ENCODE measurements at regions not wholly inside any gene's neighbourhood (a gene's known extent, or its start where the extent isn't known, plus 50 kb on each side); places are given as distances from the start of the nearest gene placed in this dataset.

DNA sequence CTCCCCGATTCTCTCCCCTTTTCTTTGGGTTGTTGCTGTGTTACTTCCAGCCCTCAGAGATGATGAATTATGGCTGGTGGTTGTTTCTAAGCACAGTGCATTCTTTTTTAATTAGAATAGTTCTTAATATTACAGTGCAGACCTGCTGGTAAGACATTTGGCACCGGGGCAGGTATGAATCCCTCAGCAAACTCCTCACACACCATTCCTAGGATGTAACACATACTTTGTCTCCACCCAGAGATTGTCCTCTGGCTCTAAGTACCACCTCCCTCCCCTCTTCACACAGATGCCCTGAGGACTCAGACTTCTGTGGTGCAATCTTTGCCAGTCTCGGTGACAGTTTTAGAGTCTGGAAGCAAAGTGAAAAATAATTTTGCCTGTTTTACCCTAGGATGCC lies 143.1 kb downstream of the HLX start:
- no peak for DNase-seq (ENCODE audit: low read depth, low spot score)
- TF ChIP-seq, protein P1, sequence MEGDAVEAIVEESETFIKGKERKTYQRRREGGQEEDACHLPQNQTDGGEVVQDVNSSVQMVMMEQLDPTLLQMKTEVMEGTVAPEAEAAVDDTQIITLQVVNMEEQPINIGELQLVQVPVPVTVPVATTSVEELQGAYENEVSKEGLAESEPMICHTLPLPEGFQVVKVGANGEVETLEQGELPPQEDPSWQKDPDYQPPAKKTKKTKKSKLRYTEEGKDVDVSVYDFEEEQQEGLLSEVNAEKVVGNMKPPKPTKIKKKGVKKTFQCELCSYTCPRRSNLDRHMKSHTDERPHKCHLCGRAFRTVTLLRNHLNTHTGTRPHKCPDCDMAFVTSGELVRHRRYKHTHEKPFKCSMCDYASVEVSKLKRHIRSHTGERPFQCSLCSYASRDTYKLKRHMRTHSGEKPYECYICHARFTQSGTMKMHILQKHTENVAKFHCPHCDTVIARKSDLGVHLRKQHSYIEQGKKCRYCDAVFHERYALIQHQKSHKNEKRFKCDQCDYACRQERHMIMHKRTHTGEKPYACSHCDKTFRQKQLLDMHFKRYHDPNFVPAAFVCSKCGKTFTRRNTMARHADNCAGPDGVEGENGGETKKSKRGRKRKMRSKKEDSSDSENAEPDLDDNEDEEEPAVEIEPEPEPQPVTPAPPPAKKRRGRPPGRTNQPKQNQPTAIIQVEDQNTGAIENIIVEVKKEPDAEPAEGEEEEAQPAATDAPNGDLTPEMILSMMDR (IDR thresholded peaks at IDR 0.05; ENCODE audit: low read depth, low read length), result no peak
- in situ Hi-C loops (cut with HindIII; ENCODE audit: low sequenced_read_pairs), result no loop called here
- no peak overlapping the region for H3K4me3 ChIP-seq (ENCODE audit: low read depth, low read length)

DNA sequence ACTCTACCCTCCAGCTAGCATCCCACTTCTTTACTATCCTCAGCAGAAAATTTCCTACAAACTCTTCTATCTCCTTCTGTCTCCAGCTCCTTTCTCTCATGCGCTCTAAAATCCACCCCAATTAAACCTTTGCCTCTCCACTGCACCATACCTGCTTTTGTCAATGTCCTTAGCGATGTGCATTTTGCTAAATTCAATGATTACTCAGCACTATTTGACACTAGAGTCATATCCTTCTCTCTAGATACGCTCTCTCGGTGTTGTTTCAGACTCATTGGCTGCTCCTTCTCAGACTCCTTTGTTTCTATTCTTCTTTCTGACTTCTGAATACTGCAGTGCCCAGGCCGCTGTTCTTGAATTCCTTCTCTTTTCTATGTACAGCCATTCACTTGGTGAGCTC lies 144.2 kb downstream of the HLX start:
- no peak overlapping the region for H3K4me3 ChIP-seq (ENCODE audit: low read depth, low read length)
- no peak for DNase-seq (ENCODE audit: low read depth, low spot score)
- TF ChIP-seq, protein P1 (IDR thresholded peaks at IDR 0.05; ENCODE audit: low read depth, low read length), result no peak
- in situ Hi-C loops (cut with HindIII; ENCODE audit: low sequenced_read_pairs), result no loop called here

DNA sequence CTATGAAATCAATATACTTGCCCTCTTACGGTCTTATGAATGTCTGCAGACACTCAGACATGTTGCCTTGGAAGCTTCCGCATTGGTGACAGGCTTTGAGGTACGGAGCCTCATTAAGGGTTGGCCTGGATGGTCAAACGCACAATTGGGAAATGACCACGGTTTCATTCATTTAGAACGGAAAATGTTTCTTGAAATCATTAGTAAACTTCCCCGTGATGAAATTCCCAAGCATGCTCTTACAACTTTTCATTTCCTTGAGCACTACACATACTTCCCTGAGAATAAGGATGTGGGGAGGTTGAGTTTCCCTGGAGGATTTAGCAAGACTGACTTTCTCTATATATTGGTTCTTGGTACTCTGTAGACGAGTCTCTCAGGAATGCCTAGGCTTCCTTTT lies 146.3 kb downstream of the HLX start:
- TF ChIP-seq, protein P1 (IDR thresholded peaks at IDR 0.05; ENCODE audit: low read depth, low read length), result no peak
- no peak overlapping the region for H3K4me3 ChIP-seq (ENCODE audit: low read depth, low read length)
- no peak for DNase-seq (ENCODE audit: low read depth, low spot score)
- in situ Hi-C loops (cut with HindIII; ENCODE audit: low sequenced_read_pairs), result no loop called here

DNA sequence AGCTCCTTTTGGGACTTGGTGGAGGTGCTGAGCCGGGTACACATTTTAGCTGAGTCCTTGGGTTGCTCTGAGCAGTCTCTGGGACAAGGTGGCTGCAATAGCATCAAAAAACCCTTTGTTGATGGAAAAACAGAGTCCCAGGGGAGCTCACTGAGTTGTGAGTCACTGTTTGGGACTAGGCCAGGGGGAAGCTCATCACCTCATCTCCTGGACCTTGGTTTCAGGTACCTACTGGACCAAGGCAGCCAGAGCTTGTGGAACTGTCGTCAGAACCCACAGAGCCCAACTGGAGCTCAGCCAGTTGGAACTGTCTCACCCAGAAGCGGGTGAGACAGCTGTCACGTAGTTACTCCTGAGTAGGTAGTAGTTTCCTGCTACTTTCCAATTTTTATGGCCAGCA lies 146.7 kb downstream of the HLX start:
- no peak overlapping the region for H3K4me3 ChIP-seq (ENCODE audit: low read depth, low read length)
- no peak for DNase-seq (ENCODE audit: low read depth, low spot score)
- TF ChIP-seq, protein P1 (IDR thresholded peaks at IDR 0.05; ENCODE audit: low read depth, low read length), result no peak
- in situ Hi-C loops (cut with HindIII; ENCODE audit: low sequenced_read_pairs), result no loop called here

DNA sequence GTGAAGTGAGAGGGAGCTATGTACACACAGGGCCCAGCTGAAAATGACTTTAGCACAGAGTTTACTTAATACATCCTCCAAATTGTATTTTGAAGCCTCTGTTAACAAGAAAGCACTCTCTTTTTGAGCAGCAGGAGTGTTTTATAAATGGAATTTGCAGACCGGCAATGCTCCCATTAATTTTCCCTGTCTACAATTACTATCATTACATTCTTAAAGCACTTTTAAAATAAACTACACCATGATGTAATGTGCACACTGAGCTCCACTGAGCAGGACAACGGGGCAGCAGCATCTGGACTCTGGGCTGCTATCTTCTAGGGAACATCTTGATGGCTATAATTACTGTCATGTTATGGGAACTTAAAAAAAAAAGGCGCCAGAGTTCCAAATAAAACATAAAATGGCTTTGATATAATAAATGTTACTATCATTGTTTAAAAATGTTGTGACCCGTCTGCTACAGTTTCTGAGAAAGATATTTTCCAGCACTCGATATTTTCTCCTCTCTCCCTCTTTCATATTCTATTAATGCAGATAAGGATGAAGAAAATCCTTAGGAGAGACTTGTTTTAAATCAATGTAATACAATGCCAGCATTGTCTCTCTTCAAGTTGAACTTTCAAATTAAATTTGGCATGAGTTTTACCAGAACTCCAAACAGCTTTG lies 150.9 kb downstream of the HLX start:
- TF ChIP-seq, protein P1 (IDR thresholded peaks at IDR 0.05; ENCODE audit: low read depth, low read length), result no peak
- no peak overlapping the region for H3K4me3 ChIP-seq (ENCODE audit: low read depth, low read length)
- in situ Hi-C loops (cut with HindIII; ENCODE audit: low sequenced_read_pairs), result no loop called here
- no peak for DNase-seq (ENCODE audit: low read depth, low spot score)

DNA sequence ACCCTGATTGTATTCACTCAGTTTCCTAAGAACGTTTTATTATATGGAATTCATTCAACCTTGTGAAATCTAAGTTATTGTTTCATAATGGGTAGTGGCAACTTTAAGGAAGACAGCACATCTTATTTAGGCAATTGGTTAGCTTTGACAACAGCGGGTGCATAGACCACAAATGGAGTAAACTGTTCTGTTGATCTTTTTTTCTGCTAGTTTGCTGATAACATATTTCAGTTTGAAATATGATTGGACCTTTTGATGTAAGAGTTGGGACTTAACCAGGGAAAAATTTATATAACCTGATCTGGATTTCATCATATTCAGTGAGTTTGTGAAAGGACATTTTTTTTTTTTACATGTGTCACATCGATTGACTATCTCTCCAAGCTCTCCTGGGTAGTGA lies 151.7 kb downstream of the HLX start:
- DNase-seq (ENCODE audit: low read depth, low spot score), result no peak
- TF ChIP-seq, protein P1 (IDR thresholded peaks at IDR 0.05; ENCODE audit: low read depth, low read length), result no peak
- in situ Hi-C loops (cut with HindIII; ENCODE audit: low sequenced_read_pairs), result no loop called here
- H3K4me3 ChIP-seq (ENCODE audit: low read depth, low read length), result no peak overlapping the region

All from astrocyte of the spinal cord (primary cell).